ENCODE measurements at regions not wholly inside any gene's neighbourhood (a gene's known extent, or its start where the extent isn't known, plus 50 kb on each side); places are given as distances from the start of the nearest gene placed in this dataset.

DNA sequence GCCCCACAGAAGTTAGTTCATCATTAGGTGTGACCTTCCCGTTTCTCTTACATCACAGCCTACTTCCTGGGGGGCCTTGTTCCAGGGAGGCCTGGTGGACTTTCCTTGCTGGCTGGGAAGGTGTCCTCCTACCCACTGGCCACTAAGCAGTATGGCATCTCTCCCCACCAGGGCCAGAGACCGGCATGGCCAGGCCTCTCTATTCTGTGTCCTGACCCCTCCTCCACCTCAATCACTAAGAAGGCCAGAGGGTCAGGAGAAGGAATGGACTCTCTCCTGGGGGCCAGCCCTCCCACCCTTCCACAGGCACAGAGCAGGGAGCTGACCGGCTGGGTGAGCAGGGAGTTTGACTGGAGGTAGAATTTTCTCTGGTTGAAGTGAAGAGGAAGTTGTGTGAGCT is 81.9 kb downstream of the PJA1 start:
- no peak for ATAC-seq
- peaks cover 3% of the 10 kb centered on the region for H3K4me1 ChIP-seq (ENCODE audit: control insufficient read depth, insufficient read depth, low read length)
- no peaks in the 10 kb centered on the region for H3K9me3 ChIP-seq (ENCODE audit: control insufficient read depth, low read length)
- H3K27me3 ChIP-seq (ENCODE audit: control insufficient read depth, insufficient read depth) = no peaks in the 10 kb centered on the region
- H3K27ac ChIP-seq (ENCODE audit: low read length) = no peak overlapping the region
- no peak for DNase-seq
- intact Hi-C loops (cut with DNase I) = no loop called here
- no peak overlapping the region for H3K4me3 ChIP-seq (ENCODE audit: low read length)
- WGBS = 73% methylated on average over 3 of the region's 3 CpGs

DNA sequence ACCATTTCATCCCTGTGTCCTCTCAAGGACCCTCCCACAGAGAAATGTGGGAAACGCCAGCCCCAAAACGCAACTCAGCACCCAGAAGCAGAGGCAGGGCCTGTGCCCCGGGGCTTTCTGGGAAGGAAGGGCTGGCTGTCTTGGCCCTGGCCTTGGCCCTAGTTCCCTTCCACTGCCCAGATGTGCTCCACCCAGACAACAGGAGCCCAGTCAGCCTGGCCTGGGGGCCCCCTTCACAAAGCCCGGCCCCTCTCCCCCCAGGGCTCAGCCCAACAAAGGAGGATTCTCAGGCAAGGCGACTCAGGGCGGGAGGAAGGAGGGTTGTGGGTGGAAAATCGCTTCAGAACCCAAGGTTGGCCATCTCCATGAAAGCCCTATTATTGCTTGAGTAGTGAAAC is 82.5 kb downstream of the PJA1 start:
- intact Hi-C loops (cut with DNase I) = no loop called here
- DNase-seq (no peak), ATAC-seq (no peak)
- Histone ChIP-seq H3K4me1 (ENCODE audit: control insufficient read depth, insufficient read depth, low read length) (peaks cover 3% of the 10 kb centered on the region), H3K9me3 (ENCODE audit: control insufficient read depth, low read length) (no peaks in the 10 kb centered on the region), H3K27ac (ENCODE audit: low read length) (no peak overlapping the region), H3K27me3 (ENCODE audit: control insufficient read depth, insufficient read depth) (no peaks in the 10 kb centered on the region), H3K4me3 (ENCODE audit: low read length) (no peak overlapping the region)
- WGBS = 88% methylated on average over 7 of the region's 7 CpGs

DNA sequence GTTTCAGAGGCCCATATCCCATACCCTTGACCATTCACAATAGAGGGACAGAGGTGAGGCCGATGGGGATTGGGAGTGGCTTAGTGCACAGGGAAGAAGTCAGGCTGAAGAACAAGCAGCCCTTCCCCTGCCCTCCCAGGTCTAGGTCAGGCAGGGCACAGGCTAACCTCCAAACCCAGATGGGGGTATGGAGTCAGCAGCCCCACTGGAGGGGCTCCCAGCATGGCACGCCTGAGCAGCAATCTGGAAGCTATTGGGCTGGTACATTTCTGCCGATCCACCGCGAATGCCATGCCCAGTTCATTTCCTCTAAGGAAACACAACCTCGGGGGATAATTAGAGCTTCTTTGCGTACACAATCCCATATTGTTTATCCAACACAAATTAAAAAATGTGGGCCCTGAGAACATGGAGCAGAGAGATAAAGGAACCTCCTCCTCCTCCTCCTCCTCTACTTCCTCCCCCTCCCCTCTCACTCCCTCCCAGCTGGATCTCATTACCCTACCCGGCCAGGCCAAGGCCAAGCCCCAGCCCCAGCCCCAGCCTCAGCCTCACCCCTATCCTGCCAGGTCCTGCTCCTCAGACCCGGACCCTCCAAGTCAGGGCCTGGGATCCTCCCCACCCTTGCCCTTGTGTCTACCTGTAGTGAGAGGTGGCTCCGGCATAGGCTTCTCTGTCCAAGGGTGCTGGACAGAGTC is 83.0 kb downstream of the PJA1 start:
- DNase-seq (no peak), ATAC-seq (peak in 1 of 2 donors; percentile 38)
- Histone ChIP-seq H3K27me3 (ENCODE audit: control insufficient read depth, insufficient read depth) (no peaks in the 10 kb centered on the region), H3K4me1 (ENCODE audit: control insufficient read depth, insufficient read depth, low read length) (peaks cover 3% of the 10 kb centered on the region), H3K9me3 (ENCODE audit: control insufficient read depth, low read length) (no peaks in the 10 kb centered on the region), H3K4me3 (ENCODE audit: low read length) (no peak overlapping the region), H3K27ac (ENCODE audit: low read length) (no peak overlapping the region)
- intact Hi-C loops (cut with DNase I) = no loop called here
- WGBS = 64% methylated on average over 10 of the region's 10 CpGs

DNA sequence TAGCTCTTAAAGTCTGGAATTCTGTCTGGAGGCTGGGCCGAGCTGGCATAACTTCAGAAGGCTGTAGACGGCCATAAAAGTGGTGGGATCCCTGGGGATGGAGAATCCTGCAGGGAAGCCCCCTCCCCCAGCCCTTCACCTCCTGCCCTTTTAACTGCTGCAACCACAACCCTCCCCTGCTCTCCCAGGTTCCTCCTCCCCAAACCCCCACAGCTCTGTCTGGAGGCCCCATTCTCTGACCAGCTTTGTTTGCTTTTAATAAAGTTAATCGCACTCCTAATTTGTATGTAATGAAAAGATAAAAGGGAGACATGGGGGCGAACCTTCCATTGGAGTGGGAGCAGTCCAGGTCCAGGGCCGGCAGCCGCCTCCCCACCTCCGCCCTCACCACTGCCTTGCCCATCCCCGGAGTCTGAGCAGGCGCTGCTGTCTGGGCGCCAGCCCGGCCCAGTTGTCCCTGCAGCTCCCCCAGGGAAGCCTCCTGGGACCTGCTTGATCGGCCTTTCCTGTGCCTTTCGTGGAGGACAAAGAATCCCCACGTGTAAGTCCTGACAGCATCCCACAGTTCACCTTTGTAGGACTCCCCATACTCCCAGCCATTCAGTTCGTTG is 84.3 kb downstream of the PJA1 start:
- 62% methylated on average over 15 of the region's 15 CpGs for whole genome bisulfite sequencing
- no peaks in the 10 kb centered on the region for H3K27me3 ChIP-seq (ENCODE audit: control insufficient read depth, insufficient read depth)
- no peak overlapping the region for H3K27ac ChIP-seq (ENCODE audit: low read length)
- no peak overlapping the region for H3K4me3 ChIP-seq (ENCODE audit: low read length)
- no peaks in the 10 kb centered on the region for H3K9me3 ChIP-seq (ENCODE audit: control insufficient read depth, low read length)
- intact Hi-C loops (cut with DNase I) = no loop called here
- peaks cover 3% of the 10 kb centered on the region for H3K4me1 ChIP-seq (ENCODE audit: control insufficient read depth, insufficient read depth, low read length)
- DNase-seq = no peak
- no peak for ATAC-seq

DNA sequence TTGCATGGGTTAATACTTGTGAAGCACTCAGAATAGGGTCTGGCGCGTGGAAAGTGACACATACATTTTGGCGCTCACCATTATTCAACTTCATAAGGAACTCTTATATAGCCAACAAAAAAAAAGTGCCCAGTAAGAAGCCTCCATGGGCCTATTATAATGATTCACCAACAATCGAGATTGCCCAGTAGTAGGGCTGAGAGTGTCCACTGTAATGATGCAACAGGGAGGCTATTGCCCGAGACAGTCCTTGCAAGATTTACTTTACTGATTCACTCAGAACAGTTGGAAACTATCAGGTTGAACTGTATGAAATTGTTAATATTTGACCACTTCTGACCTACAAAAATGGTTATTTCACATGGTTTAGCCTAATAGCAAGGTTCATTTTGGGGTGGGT is 86.0 kb downstream of the PJA1 start:
- DNase-seq = no peak
- H3K27me3 ChIP-seq (ENCODE audit: control insufficient read depth, insufficient read depth) = no peaks in the 10 kb centered on the region
- H3K9me3 ChIP-seq (ENCODE audit: control insufficient read depth, low read length) = no peaks in the 10 kb centered on the region
- H3K27ac ChIP-seq (ENCODE audit: low read length) = no peak overlapping the region
- no peak overlapping the region for H3K4me3 ChIP-seq (ENCODE audit: low read length)
- no peak for ATAC-seq
- H3K4me1 ChIP-seq (ENCODE audit: control insufficient read depth, insufficient read depth, low read length) = peaks cover 3% of the 10 kb centered on the region
- WGBS = 92% methylated on average over 5 of the region's 5 CpGs
- intact Hi-C loops (cut with DNase I) = no loop called here

DNA sequence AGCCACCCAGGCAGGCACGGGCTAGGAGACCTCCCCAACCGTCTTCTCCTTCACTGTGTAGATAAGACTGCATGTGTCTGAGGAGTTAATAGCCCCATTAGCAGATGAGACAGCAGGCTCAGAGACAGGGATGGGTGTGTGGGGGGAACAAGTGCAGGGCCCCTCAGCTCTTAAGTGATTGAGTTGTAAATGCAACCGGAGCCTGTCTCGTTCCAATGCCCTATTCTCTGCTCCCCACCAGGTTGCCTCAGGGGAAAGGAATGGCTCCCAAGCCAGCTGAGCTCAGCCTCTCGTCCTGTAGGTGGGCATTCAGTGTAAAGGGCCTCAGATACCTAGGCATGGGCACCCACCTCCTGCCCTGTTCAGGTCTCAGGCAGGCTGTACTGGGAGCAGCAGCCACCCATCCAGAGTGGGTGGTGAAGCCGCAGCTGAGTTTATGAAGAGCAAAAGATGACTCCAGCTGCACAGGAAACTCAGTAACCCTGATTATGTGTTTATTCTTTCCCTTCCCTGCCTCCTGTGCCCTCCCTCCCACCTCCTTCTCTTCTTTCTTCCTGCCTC is 87.3 kb downstream of the PJA1 start:
- Histone ChIP-seq H3K9me3 (ENCODE audit: control insufficient read depth, low read length) (no peaks in the 10 kb centered on the region), H3K27ac (ENCODE audit: low read length) (no peak overlapping the region), H3K4me3 (ENCODE audit: low read length) (no peak overlapping the region), H3K4me1 (ENCODE audit: control insufficient read depth, insufficient read depth, low read length) (peaks cover 1% of the 10 kb centered on the region), H3K27me3 (ENCODE audit: control insufficient read depth, insufficient read depth) (no peaks in the 10 kb centered on the region)
- intact Hi-C loops (cut with DNase I) = no loop called here
- WGBS = 75% methylated on average over 6 of the region's 6 CpGs
- DNase-seq (no peak), ATAC-seq (no peak)

DNA sequence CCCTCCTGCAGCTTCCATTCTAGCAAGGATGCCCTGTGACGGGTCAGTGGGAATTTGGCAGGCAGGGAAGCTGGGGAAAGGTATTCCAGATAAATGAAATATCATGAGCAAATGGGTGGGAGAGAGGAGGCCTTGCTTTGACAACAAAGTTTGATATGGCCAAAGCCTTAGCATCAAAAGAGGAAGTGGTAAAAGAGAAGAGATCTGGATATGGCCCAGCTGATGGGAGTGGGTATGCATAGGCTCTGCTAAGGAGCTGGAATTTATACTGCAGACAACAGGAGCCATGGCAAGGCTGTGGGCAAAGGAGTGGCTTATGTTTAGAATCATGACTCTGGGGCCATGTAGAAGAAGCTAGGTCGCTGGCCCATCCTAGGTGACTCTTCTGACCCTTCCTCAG is 89.2 kb downstream of the PJA1 start:
- Histone ChIP-seq H3K4me3 (ENCODE audit: low read length) (no peak overlapping the region), H3K9me3 (ENCODE audit: control insufficient read depth, low read length) (no peaks in the 10 kb centered on the region), H3K27me3 (ENCODE audit: control insufficient read depth, insufficient read depth) (no peaks in the 10 kb centered on the region), H3K27ac (ENCODE audit: low read length) (no peak overlapping the region), H3K4me1 (ENCODE audit: control insufficient read depth, insufficient read depth, low read length) (no peaks in the 10 kb centered on the region)
- ATAC-seq (no peak), DNase-seq (no peak)
- WGBS = 97% methylated on average over 2 of the region's 2 CpGs
- intact Hi-C loops (cut with DNase I) = no loop called here

DNA sequence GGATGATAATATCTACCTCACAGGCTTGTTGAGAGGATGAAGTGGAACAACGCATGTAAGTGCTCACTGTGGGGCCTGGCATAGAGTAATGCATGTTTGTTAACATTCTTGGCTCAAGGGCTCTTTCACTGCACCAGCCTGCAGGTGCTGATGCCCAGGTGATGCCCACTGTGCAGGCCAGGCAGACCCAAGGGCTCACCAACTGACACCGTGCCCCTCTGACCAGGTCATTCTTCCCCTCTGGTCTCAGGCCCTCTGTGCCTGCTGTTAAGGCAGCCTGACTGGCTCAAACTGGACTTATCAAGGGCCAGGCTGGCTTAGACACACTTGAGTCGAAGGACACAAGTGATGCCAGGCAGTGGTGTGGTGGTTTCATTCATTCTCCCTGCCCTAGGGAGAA is 90.5 kb downstream of the PJA1 start:
- intact Hi-C loops (cut with DNase I) = no loop called here
- no peaks in the 10 kb centered on the region for H3K4me1 ChIP-seq (ENCODE audit: control insufficient read depth, insufficient read depth, low read length)
- WGBS = 99% methylated on average over 3 of the region's 3 CpGs
- ATAC-seq (no peak), DNase-seq (no peak)
- H3K9me3 ChIP-seq (ENCODE audit: control insufficient read depth, low read length) = no peaks in the 10 kb centered on the region
- H3K27ac ChIP-seq (ENCODE audit: low read length) = no peak overlapping the region
- no peaks in the 10 kb centered on the region for H3K27me3 ChIP-seq (ENCODE audit: control insufficient read depth, insufficient read depth)
- no peak overlapping the region for H3K4me3 ChIP-seq (ENCODE audit: low read length)

DNA sequence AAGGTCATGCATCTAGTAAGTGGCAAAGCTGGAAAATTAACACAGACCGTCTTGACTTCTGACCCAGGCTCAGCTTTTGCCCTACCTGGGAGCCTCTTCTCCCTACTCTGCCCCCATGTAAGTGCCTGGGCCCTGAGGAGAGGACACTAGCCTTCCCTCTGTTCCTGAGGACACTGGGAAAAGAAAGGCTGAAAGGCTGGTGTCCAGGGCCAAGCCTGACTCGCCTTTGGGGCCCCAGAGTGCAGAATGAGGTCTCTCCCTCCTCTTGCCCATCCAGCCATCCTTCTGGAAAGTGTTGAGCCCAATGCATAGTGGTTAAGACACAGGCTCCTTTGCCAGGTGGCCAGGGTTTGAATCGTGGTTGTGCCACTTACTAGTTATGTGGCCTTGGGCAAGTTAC is 91.5 kb downstream of the PJA1 start:
- intact Hi-C loops (cut with DNase I) = no loop called here
- WGBS = 92% methylated on average over 3 of the region's 3 CpGs
- Histone ChIP-seq H3K9me3 (ENCODE audit: control insufficient read depth, low read length) (no peaks in the 10 kb centered on the region), H3K4me3 (ENCODE audit: low read length) (no peak overlapping the region), H3K4me1 (ENCODE audit: control insufficient read depth, insufficient read depth, low read length) (no peaks in the 10 kb centered on the region), H3K27ac (ENCODE audit: low read length) (no peak overlapping the region), H3K27me3 (ENCODE audit: control insufficient read depth, insufficient read depth) (no peaks in the 10 kb centered on the region)
- no peak for DNase-seq
- ATAC-seq = no peak

DNA sequence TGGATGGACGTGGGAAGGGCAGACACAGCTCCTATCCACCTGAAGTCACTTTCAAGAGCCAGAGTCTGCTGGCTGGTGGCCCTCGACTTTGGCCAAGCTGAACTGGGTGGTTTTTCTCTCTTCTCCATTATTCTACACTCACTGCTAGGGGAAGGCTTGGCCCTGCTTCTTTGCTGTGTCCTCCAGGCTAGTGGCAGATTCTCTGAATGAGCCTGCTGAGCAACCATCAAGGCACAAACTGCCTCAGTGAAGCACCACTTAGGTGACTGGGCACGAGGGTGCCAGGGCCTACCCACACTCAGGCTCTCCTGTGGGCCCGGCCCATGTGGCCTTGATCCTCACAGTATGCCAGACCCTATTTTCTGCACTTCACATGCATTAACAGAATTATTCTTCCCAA is 92.0 kb downstream of the PJA1 start:
- DNase-seq (no peak), ATAC-seq (no peak)
- H3K27me3 ChIP-seq (ENCODE audit: control insufficient read depth, insufficient read depth) = no peaks in the 10 kb centered on the region
- H3K9me3 ChIP-seq (ENCODE audit: control insufficient read depth, low read length) = no peaks in the 10 kb centered on the region
- intact Hi-C loops (cut with DNase I) = no loop called here
- no peak overlapping the region for H3K27ac ChIP-seq (ENCODE audit: low read length)
- no peak overlapping the region for H3K4me3 ChIP-seq (ENCODE audit: low read length)
- peaks cover 2% of the 10 kb centered on the region for H3K4me1 ChIP-seq (ENCODE audit: control insufficient read depth, insufficient read depth, low read length)
- 83% methylated on average over 4 of the region's 4 CpGs for WGBS

DNA sequence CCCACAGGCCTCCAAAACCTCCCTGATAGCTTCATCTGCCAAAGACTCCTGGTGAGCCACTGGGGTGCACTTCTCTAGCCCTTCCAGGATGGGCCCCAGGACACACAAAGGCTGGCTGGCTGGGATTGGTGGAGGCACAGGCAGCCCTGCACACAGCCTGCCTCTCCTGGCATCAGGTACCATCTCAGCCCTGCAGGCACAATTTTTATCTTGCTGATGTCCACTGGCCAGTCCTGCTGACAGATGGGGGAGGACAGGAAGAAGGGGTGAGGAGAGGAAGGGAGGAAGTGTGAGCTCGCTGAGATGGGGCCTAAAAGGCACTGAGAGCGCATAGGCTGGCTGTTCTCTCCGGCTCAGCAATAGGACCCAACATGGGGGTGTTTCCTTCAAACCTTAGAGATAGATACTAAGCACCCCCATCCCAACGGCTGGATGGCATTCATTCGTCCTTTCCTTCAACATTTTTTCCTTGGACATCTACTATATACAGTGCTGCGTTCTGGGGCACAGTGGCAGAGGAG is 92.7 kb downstream of the PJA1 start:
- no peak for DNase-seq
- Histone ChIP-seq H3K27ac (ENCODE audit: low read length) (no peak overlapping the region), H3K4me1 (ENCODE audit: control insufficient read depth, insufficient read depth, low read length) (peaks cover 2% of the 10 kb centered on the region), H3K4me3 (ENCODE audit: low read length) (no peak overlapping the region), H3K9me3 (ENCODE audit: control insufficient read depth, low read length) (no peaks in the 10 kb centered on the region), H3K27me3 (ENCODE audit: control insufficient read depth, insufficient read depth) (no peaks in the 10 kb centered on the region)
- no peak for ATAC-seq
- intact Hi-C loops (cut with DNase I) = no loop called here
- 49% methylated on average over 6 of the region's 6 CpGs for WGBS

All from right cardiac atrium (tissue), 5 donors.